Stimulated activated CD8-positive, alpha-beta memory T cell treated with anti-CD3 and anti-CD28 coated beads, Interleukin-12 subunit alpha, Interleukin-12 subunit beta, amount 100 ng/mL, for 4 hours (primary cell): ENCODE measurements at regions not wholly inside any gene's neighbourhood (a gene's known extent, or its start where the extent isn't known, plus 50 kb on each side); places are given as distances from the start of the nearest gene placed in this dataset.

Source experiments
- DNase-seq: peaks from one replicate; pipeline ENCODE4 v3.0.0-alpha.2; 2020; ENCODE audit warnings: low read depth

- DNase-seq, result no peak
Measured at GRCh38 chr10:4527281-4527970, 298.6 kb upstream of the AKR1E2 start.

DNA sequence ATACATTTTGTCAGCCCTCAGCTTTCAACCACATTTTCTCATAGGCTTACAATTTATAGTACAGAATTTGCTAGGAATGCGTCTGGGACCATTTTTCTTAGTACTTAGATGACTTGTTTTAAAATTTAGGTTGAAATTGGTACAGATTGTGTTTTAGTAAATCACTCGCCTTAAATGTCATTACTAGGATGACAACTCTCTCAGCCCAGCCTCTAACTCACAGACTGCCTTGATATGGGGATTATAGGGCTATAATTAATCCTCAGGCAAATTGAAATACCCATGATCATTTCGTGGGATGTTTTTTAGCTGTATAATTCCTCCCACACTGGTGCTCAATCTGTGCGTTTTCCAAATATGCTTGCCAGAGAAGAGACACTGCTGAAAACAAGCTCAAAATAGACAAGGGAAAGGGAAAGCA lies 299.7 kb upstream of the AKR1E2 start:
- no peak for DNase-seq

DNA sequence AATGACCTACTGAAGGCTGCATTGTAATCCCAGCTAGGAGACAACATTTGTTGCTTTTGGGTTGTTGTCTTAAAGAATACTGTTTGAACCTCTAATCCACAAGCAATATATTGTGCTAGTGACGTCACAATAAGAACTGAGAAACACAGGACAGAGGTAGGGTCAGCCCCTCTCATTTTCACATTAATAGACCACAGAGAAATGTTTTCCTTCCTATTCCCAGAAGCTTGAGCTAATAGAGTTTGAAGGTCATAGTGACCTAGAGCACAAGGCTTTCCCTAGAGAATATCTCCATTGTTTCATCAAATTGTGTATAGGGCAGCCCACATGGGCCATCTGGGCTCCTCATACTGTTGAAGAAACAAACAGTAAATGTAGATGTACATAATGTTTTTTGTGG lies 300.9 kb upstream of the AKR1E2 start:
- DNase-seq, result no peak

DNA sequence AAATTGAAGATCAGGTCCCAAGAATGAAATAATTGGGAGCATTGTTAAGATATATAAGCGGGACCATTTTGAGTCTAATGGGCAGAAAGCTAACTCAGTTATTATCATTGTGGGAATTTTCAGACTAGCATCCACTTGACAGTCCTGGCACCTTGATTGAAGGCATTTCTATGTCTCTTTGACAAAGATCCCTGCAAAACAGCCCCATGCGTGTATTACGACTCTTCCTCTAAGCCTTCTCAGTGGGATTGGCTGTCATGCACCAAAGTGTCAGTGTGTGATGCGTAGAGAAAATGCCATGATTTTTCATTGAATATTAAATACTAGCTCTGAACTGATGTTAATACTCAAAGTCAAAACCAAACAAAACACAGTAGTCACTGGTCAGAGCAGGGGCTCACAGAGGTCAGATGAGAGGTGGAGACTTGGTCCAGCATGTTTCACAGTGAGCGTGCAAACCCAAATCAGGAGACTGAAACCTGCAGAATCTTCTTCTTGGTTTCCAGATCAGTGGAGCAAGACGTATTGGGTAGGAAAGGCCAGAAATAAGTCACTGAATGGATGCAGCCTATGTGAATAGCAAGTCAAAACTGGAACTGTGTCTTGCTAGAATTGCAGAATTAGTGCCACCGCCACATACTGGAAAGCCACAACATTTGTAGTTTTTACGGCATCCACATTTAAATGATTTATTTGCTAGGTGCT lies 303.6 kb upstream of the AKR1E2 start:
- no peak for DNase-seq

- DNase-seq, result no peak
Measured at GRCh38 chr10:4519658-4520402, 306.2 kb upstream of the AKR1E2 start.

DNA sequence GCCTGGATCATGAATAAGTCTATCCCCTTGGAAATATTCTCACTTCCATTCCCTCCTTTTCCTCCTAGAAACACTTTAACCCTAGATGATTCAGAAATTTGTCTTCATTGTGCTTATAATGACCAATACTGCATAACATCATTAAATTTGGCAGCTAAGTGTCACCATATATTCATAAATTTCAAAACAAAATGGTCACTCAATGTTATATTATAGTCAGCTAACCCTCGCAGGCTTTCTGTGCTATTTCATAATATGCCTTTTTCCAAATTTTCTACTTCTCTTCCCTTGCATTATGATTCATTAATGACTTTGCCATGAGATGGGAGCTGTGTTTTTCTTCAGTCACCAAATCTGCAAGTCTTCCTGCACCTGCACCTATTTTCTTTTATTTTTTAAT lies 308.3 kb upstream of the AKR1E2 start:
- DNase-seq, result no peak

DNA sequence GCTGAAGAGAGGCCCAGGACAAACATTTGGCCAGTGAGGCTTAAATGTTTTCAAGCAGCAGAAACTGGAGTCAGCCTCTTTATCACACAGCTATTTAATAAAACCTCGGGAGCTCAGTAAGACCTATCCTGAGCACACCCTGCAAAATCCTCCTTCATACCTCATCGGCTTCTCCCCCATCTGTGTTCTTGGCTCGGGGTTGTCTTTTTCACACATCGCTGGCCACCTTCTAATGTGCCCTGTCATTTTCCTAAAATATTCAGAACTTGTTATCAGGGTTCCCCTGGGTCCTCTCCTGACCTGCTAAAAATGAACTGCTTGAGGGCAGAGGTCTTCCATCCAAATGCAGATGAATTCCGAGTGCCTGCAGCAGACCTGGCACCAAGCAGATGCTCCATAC lies 310.3 kb upstream of the AKR1E2 start:
- DNase-seq, result no peak

- DNase-seq, result no peak
Measured at GRCh38 chr10:4514445-4515108, 311.4 kb upstream of the AKR1E2 start.

GRCh38 chr10:4512671-4513240 lies 313.3 kb upstream of the AKR1E2 start:
- no peak for DNase-seq

GRCh38 chr10:4512196-4512595 lies 313.8 kb upstream of the AKR1E2 start:
- DNase-seq, result no peak

DNA sequence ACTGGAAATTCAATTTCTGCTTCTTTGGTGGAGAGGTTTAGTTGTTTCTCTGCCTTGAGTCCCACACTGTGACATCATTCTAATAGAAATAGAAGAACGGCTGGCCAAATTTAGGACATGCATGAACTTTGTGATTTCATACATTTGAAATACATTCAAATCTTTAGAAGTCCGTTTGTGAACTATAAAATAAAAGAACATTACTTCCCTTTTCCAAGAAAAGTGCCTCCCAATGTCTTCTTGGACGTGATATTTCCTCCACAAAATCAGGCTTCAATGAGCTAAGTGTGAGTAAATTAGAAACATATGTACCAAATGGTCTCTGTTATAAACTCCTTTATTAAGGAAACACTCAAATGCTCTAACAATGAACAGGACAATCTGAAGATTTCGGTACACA lies 314.5 kb upstream of the AKR1E2 start:
- no peak for DNase-seq

GRCh38 chr10:4509405-4509804 lies 316.6 kb upstream of the AKR1E2 start:
- DNase-seq, result no peak

DNA sequence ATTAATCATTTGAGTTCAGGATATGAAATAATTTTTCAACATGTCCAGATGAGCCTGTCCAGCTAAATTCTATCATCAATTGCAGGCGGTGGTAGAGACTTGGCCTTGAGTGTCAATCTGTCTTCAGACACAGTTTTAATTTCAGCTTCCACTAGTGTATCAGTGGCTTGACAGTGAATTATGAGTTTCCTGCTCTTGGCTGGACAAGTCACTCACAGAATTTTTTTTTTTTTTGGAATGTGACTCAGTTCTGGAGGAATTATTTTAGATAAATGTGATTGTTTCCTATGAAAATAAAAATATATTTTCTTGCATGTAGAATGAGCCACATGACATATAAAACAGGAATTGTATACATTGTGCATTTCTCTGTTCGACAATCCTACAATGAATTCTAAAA lies 319.9 kb upstream of the AKR1E2 start:
- DNase-seq, result no peak

- DNase-seq, result no peak
Measured at GRCh38 chr10:4504550-4504949, 321.5 kb upstream of the AKR1E2 start.

DNA sequence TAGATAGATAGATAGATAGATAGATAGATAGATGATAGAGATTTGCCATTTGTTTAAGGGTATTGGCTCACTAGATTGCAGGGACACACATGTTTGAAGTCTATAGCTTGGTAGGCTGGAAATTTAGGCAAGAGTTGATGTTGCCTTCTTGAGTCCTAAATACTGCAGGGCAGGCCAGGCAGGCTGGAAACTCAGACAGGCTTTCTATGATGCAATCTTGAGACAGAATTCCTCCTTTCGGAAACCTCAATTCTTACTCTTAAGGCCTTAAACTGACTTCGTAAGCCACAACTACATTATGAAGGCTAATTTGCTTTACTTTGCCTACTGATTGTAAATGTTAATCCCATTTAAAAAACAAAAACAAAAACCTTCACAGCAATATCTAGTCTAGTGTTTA lies 322.9 kb upstream of the AKR1E2 start:
- no peak for DNase-seq

DNA sequence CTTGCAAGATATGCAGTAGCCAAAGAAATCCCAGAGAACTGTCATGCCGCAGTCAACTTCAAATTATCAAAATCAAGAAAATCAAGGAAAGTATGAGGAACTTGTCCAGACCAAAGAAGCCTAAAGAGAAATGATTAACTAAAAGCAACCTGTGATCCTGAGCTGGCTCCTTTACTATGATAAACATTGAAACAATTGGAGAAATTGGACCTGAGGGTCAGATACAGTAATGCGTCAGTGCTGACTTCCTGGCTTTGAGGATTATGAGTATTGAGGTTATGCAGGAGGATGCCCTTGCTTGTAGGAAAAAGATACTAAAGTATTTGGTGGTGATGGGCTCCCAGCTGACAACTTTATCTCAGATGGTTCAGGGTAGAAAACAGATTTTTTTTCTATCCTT lies 324.7 kb upstream of the AKR1E2 start:
- DNase-seq, result no peak

DNA sequence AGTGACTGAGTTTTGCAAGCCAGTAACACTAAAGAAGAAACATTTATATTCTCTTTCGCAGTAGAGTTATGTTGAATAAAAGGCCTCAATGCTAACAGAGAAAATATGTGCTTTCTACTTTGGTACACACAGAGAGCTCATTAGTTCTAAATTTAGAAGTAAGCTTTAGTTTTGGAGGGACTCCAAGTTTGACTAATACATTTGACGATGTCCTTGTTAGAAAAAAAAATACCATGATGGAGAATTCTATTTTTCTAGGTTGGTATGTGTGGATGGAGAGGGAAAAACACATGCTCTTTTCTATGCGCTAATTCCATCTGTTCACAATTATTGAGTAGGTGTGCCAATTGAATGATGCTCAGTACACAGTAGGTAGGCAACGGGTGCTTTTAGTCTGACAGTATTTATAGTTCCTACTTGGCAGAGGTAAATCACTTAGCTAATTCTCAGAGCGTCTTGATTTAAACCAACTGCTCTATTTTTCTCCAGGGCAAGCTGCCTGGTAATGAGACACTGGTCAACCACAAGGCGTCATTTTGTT lies 327.2 kb upstream of the AKR1E2 start:
- DNase-seq, result no peak

DNA sequence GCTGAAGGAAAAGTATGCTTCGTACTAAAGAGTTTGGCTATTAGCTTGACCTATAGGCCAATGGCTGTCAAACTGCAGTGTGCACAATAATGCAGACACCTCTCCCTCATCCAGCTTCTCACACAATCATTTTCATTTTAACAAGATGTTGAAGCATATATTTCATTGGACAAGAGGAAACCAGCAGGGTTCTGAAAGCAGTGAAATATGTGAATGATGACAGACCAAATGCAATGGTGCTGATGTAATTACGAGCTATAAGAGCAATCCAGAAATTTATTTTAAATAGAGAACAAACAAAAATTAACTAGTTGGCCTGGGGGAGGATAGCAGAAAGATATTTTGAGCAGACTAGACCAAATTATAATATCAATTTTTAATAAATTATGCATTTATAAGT lies 331.5 kb upstream of the AKR1E2 start:
- DNase-seq, result no peak

DNA sequence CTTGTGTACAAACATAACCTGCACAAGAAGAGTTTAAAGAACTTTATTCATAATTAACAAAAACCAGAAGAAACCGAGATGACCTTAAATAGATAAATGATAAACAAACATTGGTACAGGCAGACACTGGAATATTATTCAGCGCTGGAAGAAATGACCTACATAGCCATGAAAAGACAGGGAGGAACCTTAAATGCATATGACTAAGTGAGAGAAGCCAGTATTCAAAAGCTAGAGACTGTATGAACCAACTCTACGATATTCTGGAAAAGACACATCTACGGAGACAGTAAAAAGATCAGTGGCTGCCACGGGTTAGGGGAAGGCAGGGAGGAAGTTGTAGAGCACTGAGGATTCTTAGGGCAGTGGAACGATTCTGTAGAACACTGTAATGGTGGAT lies 333.8 kb upstream of the AKR1E2 start:
- DNase-seq, result no peak

GRCh38 chr10:4488904-4489303 lies 337.1 kb upstream of the AKR1E2 start:
- DNase-seq, result no peak

DNA sequence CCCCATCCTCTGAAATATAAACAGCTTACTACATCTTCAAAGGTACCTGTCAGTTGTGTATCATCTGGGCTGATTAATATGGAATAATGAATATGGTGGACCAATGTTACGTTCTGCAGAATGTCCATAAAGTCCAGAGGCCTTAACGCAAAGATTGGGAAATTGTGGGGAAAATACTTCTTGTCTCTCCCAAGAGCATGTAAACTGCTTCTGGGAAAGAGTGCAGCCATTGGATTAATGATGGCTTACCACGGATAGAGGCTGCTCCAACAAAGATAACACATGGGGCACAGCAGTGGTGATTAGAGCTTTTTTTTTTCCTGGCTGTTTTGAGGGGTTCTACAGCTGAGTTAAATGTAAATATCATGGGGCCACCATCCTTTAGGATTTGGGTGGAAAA lies 340.4 kb upstream of the AKR1E2 start:
- DNase-seq, result no peak

DNA sequence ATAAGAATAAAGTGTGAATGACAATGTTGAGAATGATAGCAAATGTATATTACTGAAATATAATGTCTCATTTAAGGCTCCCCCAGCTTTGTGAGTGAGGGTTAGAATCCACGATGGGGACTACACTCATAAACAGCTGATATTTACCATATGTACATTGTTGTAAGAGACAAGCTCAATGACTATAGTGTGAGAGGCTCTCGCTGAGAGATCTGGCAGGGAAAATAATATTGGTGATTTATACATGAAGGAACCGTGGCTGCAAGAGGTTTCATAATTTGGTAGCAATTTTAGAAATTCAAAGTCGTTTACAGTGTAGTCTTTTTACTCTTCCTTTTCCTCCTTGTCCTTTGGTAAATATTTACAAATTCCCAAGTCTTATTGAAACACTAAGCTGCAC lies 342.2 kb upstream of the AKR1E2 start:
- no peak for DNase-seq
